H1 (cell line): ENCODE measurements at regions not wholly inside any gene's neighbourhood (a gene's known extent, or its start where the extent isn't known, plus 50 kb on each side); places are given as distances from the start of the nearest gene placed in this dataset.

Experiments
- MAFK ChIP-seq: IDR thresholded peaks from 2 replicates; pipeline ENCODE4 v1.6.1; 2012; ENCODE audit warnings: low read depth, mild to moderate bottlenecking, improper control_type of control experiment, low read length
- SAP30 ChIP-seq: fragments of 300-600 bp; sonication (generic); IDR thresholded peaks from 2 replicates; pipeline ENCODE4 v1.7.1; 2012; ENCODE audit warnings: low read length, moderate library complexity, mild to moderate bottlenecking, inconsistent platforms; ENCODE audit not compliant: insufficient read depth, insufficient replicate concordance

DNA sequence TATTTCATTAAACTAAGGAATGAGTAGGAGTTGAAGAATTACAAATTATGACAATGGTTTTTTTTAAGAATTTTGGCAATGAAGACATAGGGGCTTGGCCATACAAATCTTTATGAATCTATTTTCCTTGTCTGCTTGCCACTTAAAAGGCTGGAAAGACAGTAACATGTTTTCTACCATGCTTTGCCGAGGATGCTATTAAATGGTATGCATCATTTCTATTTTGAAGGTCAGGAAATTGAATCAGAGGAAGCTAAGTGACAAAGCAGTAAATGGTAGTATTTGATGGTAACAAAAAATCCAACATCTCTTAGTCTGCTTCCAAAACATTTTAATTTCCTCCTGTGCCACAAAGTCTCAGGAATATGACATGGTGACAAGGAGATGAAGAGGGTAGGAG is 287.2 kb downstream of the RFPL4B start (continued):
- TF ChIP-seq SAP30 = no peak
- TF ChIP-seq MAFK = no peak
